Adrenal gland (tissue), 9 donors: ENCODE measurements at regions not wholly inside any gene's neighbourhood (a gene's known extent, or its start where the extent isn't known, plus 50 kb on each side); places are given as distances from the start of the nearest gene placed in this dataset.

ENCODE experiments used
- DNase-seq, 7 donors: peaks; one replicate each; pipeline ENCODE4 v3.0.0-alpha.2; 2019 to 2020
- H3K27ac ChIP-seq, 5 donors: fragments of 200-600 bp; sonication (generic) in 4 of 5; 1 replicate in 3 of 5; 2 replicates in 2 of 5; pipeline versions ENCODE4 v1.5.1 to v1.8.0; 2016 to 2020; ENCODE audit warnings: mild to moderate bottlenecking in 1 of 5
- H3K27me3 ChIP-seq: fragments of 200-600 bp; 2 replicates; pipeline ENCODE4 v1.8.0; 2021
- H3K36me3 ChIP-seq, 2 donors: fragments of 200-600 bp; replicated peaks in 1 of 2; 1 replicate in 1 of 2; 2 replicates in 1 of 2; pipeline versions ENCODE4 v1.5.1 to v1.8.0; 2018 to 2022
- H3K4me1 ChIP-seq, 2 donors: fragments of 200-600 bp; replicated peaks in 1 of 2; 1 replicate in 1 of 2; 2 replicates in 1 of 2; pipeline versions ENCODE4 v1.5.1 to v1.8.0; 2018 to 2021
- H3K4me3 ChIP-seq, 4 donors: fragments of 200-600 bp; sonication (generic) in 3 of 4; one replicate each; pipeline ENCODE4 v1.5.1; 2016 to 2018
- H3K9me3 ChIP-seq, 3 donors: fragments of 200-600 bp; sonication (generic) in 1 of 3; replicated peaks in 1 of 3; 1 replicate in 2 of 3; 2 replicates in 1 of 3; pipeline versions ENCODE4 v1.5.1 to v1.8.0; 2016 to 2021
- POLR2A ChIP-seq, 2 donors: fragments of 450-650 bp; IDR thresholded peaks; one replicate each; pipeline ENCODE4 v1.6.1; 2017; ENCODE audit warnings: antibody characterized with exemption in 2 of 2, mild to moderate bottlenecking in 2 of 2, moderate library complexity in 1 of 2
- WGBS, 4 donors: extraction: QIAGEN DNeasy Blood & Tissue Kit in 2 of 4; methylation state at CpG; one replicate each; pipeline versions ENCODE4 v1.1.5 to v1.1.7; 2013 to 2017; 5-methylcytosine and 5-hydroxymethylcytosine counted together
- intact Hi-C, 2 donors: fragments of 100-400 bp; cut with DNase I; formaldehyde crosslinking; loops; one replicate each; pipeline versions ENCODE4 v1.14.1 to v1.15.0; 2022 to 2023
- TF ChIP-seq, protein P1 (sequence below), 6 experiments: fragments of 450-650 bp in 4 of 6; fragments of 200-600 bp in 2 of 6; sonication (generic) in 1 of 6; IDR thresholded peaks; 1 replicate in 5 of 6; 2 replicates in 1 of 6; pipeline versions ENCODE4 v1.5.1 to v1.8.0; 2016 to 2021; ENCODE audit warnings: antibody characterized with exemption in 6 of 6, mild to moderate bottlenecking in 2 of 6, moderate library complexity in 1 of 6
- donor health status: healthy with polysubstance abuse.
- donor health status: Bipolar disorder and iron deficiency.
- donor health status: DM: yes; HTN: yes; CAD: no.
- donor health status: DM: no; HTN: no; CAD: no.
- donor health status: DM: no; HTN: no; CAD: no.

DNA sequence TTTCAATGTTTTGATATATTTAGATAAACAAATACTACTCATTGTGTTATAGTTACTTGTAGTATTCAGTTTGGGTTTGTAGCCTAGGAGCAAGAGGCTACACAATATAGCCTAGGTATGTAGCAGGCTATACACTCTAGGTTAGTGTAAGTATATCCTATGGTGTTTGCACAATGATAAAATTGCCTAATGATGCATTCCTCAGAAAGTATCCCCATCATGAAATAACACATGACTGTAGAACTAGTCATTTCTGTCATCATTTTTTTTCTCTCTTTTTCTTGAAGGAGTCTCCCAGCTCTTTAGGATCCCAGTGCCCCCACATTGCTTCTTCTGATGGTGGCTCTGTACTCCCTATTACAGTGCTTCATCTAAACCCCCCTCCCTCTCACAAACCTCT lies 157.7 kb upstream of the CADPS start:
- H3K9me3 ChIP-seq, result no peaks in the 10 kb centered on the region
- H3K27me3 ChIP-seq, result no peaks in the 10 kb centered on the region
- DNase-seq, result no peak
- intact Hi-C loops, result no loop called here
- TF ChIP-seq POLR2A (IDR thresholded peaks at IDR 0.05), result no peak
- TF ChIP-seq, protein P1, sequence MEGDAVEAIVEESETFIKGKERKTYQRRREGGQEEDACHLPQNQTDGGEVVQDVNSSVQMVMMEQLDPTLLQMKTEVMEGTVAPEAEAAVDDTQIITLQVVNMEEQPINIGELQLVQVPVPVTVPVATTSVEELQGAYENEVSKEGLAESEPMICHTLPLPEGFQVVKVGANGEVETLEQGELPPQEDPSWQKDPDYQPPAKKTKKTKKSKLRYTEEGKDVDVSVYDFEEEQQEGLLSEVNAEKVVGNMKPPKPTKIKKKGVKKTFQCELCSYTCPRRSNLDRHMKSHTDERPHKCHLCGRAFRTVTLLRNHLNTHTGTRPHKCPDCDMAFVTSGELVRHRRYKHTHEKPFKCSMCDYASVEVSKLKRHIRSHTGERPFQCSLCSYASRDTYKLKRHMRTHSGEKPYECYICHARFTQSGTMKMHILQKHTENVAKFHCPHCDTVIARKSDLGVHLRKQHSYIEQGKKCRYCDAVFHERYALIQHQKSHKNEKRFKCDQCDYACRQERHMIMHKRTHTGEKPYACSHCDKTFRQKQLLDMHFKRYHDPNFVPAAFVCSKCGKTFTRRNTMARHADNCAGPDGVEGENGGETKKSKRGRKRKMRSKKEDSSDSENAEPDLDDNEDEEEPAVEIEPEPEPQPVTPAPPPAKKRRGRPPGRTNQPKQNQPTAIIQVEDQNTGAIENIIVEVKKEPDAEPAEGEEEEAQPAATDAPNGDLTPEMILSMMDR (IDR thresholded peaks at IDR 0.05), result no peak
- no peak overlapping the region for H3K27ac ChIP-seq
- no peaks in the 10 kb centered on the region for H3K4me1 ChIP-seq
- H3K4me3 ChIP-seq, result no peak overlapping the region
- H3K36me3 ChIP-seq, result no peaks in the 10 kb centered on the region

DNA sequence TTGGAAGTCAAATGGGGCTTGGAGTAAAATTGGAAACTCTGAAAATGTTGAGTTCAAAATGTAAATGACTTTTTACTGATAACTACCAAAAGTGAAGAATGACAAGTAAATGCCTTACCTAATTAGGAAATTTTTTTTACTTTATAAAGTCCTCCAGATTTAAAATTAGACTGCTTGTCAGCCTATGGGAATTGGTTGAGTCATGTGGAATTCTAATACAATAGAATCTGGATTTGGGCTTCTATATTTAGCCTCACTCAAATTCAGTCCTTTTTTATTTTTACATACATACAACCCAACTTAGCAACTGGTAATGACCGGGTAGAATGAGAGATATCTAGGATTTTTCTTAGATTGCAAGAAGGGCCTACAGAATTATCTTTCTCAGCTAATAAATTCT lies 158.9 kb upstream of the CADPS start:
- no peaks in the 10 kb centered on the region for H3K9me3 ChIP-seq
- no peaks in the 10 kb centered on the region for H3K36me3 ChIP-seq
- no peak overlapping the region for H3K4me3 ChIP-seq
- intact Hi-C loops, result no loop called here
- H3K4me1 ChIP-seq, result no peaks in the 10 kb centered on the region
- no peaks in the 10 kb centered on the region for H3K27me3 ChIP-seq
- no peak for TF ChIP-seq POLR2A (IDR thresholded peaks at IDR 0.05)
- TF ChIP-seq, protein P1 (IDR thresholded peaks at IDR 0.05), result no peak
- 72 to 83% (median 80%) methylated on average over 1 of the region's 1 CpG for WGBS, 4 donors
- no peak for DNase-seq
- no peak overlapping the region for H3K27ac ChIP-seq

DNA sequence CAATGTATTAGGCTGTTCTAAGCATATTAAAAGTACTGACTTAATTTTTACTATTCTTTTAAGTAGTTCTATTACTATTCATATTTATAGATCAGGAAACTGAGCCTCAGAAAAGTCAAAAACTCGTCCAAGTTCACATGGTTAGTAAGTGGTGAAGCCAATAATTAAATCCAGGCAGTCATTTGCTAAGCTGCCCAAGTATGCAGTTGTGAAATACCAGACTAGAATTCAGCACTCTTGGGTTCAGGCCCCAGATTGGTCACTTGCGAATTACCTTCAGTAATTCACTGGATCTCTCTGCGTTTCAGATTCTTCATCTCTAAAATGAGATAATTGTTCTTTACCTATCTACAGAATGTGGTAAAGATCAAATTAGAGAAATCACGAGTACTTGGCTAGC lies 161.9 kb upstream of the CADPS start:
- no peak overlapping the region for H3K4me3 ChIP-seq
- intact Hi-C loops, result no loop called here
- no peak for TF ChIP-seq POLR2A (IDR thresholded peaks at IDR 0.05)
- TF ChIP-seq, protein P1 (IDR thresholded peaks at IDR 0.05), result no peak

DNA sequence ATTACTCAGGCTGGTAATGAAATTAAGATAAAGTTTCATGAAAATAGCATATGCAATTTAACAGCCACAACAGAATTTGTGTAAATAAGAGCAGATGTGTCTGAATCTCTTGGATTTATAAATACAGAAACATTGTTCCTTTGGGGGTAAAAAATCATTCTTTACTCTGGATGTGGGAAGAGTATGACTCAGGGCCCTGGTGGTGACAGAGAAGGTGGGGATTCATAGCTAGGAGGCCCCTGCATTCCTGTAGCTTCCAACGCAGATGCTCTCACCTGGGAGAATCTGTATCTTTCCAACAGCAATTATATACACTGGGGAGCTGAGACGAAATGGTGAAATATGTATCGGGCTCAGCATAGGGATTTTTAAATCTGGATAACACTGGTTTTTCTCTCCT lies 167.6 kb upstream of the CADPS start:
- intact Hi-C loops, result no loop called here
- TF ChIP-seq, protein P1 (IDR thresholded peaks at IDR 0.05), result no peak
- TF ChIP-seq POLR2A (IDR thresholded peaks at IDR 0.05), result no peak
- no peak overlapping the region for H3K27ac ChIP-seq
- 81 to 84% (median 82%) methylated on average over 3 of the region's 3 CpGs for WGBS, 4 donors
- no peaks in the 10 kb centered on the region for H3K27me3 ChIP-seq
- H3K4me1 ChIP-seq, result no peaks in the 10 kb centered on the region
- H3K9me3 ChIP-seq, result no peaks in the 10 kb centered on the region
- H3K4me3 ChIP-seq, result no peak overlapping the region
- DNase-seq, result no peak
- no peaks in the 10 kb centered on the region for H3K36me3 ChIP-seq

More for the DNA sequence above, 161.9 kb upstream of the CADPS start:
- no peak for DNase-seq
- no peaks in the 10 kb centered on the region for H3K4me1 ChIP-seq
- H3K9me3 ChIP-seq, result no peaks in the 10 kb centered on the region
- no peaks in the 10 kb centered on the region for H3K27me3 ChIP-seq
- H3K27ac ChIP-seq, result no peak overlapping the region
- WGBS, 4 donors, result 65 to 79% (median 70%) methylated on average over 4 of the region's 4 CpGs
- H3K36me3 ChIP-seq, result no peaks in the 10 kb centered on the region
